ENCODE measurements at regions not wholly inside any gene's neighbourhood (a gene's known extent, or its start where the extent isn't known, plus 50 kb on each side); places are given as distances from the start of the nearest gene placed in this dataset.
"Not testable (repeated sequence)": the region's sequence is repeated elsewhere in the genome, so short reads cannot be mapped to it uniquely, and the experiment has no call there.

DNA sequence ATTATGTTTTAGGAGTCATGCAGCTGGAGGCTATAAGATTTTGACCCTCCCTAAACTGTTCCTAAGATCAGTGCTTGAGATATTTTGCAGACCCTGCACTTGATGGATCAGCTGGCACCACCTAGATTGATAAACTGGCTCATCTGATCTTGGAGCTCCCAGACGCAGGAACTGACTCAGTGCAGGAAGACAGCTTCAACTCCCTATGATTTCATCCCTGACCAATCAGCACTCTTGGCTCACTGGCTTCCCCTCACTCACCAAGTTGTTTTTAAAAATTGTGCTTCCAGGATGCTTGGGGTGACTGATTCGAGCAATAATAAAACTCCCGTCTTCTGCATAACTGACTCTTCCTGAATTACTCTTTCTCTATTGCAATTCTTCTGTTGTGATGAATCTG lies 637.5 kb upstream of the FAT3 start:
- in situ Hi-C loops (cut with HindIII; ENCODE audit: low pct_unique_long_range_greater_than_20kb, low sequenced_read_pairs) = no loop called here
- DNase-seq (ENCODE audit: low read depth, low spot score) = no peak

- in situ Hi-C loops (cut with HindIII; ENCODE audit: low pct_unique_long_range_greater_than_20kb, low sequenced_read_pairs) = no loop called here
- no peak for DNase-seq (ENCODE audit: low read depth, low spot score)
Measured at GRCh38 chr11:91585035-91585801, 639.4 kb upstream of the FAT3 start.

GRCh38 chr11:91563176-91563575 lies 661.4 kb upstream of the FAT3 start:
- no peak for DNase-seq (ENCODE audit: low read depth, low spot score)
- in situ Hi-C loops (cut with HindIII; ENCODE audit: low pct_unique_long_range_greater_than_20kb, low sequenced_read_pairs) = no loop called here

GRCh38 chr11:91560434-91560833 lies 664.2 kb upstream of the FAT3 start:
- no peak for DNase-seq (ENCODE audit: low read depth, low spot score)
- in situ Hi-C loops (cut with HindIII; ENCODE audit: low pct_unique_long_range_greater_than_20kb, low sequenced_read_pairs) = no loop called here

DNA sequence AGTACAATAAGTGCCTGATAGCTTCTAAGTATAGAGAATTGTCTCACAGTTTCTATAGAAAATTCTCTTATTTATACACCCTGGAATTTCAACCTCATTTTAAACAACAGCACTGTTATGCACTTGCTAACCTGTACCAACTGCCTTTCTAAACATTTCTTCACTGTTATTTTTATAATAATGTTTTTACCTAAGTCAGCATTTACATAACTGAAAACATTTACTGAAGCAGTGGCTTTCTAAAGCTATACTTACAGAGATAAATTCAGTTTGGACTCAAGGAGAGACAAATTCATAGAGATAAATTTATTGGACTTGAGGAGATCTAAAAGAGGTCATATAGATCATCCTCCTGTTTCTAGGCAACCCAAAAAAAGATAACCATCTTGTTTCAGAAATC lies 686.6 kb upstream of the FAT3 start:
- no peak for DNase-seq (ENCODE audit: low read depth, low spot score)
- in situ Hi-C loops (cut with HindIII; ENCODE audit: low pct_unique_long_range_greater_than_20kb, low sequenced_read_pairs) = no loop called here

- no peak for DNase-seq (ENCODE audit: low read depth, low spot score)
- in situ Hi-C loops (cut with HindIII; ENCODE audit: low pct_unique_long_range_greater_than_20kb, low sequenced_read_pairs) = no loop called here
Measured at GRCh38 chr11:91536366-91536765, 688.3 kb upstream of the FAT3 start.

- DNase-seq (ENCODE audit: low read depth, low spot score) = no peak
- in situ Hi-C loops (cut with HindIII; ENCODE audit: low pct_unique_long_range_greater_than_20kb, low sequenced_read_pairs) = no loop called here
Measured at GRCh38 chr11:91528965-91529364, 695.7 kb upstream of the FAT3 start.

GRCh38 chr11:91527380-91528030 lies 697.1 kb upstream of the FAT3 start:
- in situ Hi-C loops (cut with HindIII; ENCODE audit: low pct_unique_long_range_greater_than_20kb, low sequenced_read_pairs) = no loop called here

DNA sequence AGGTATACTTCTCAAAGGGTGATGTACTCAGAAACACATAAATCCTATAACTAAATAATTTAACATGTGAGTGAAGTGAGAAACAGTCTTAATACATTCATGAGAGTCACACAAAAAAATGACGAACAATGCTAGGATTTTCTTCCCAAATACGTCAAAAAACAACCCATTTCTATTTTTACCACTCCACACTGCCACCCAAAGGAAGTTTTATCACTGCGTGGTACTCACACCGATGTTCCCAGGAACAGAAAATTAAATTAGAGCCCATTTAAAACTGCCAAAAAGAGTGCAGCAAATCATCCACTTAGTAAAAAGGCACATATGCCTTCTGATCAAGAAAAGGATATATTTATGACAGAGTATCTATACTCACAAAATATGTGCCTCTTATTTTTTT lies 710.9 kb upstream of the FAT3 start:
- in situ Hi-C loops (cut with HindIII; ENCODE audit: low pct_unique_long_range_greater_than_20kb, low sequenced_read_pairs) = no loop called here
- DNase-seq (ENCODE audit: low read depth, low spot score) = no peak

More at GRCh38 chr11:91527380-91528030, 697.1 kb upstream of the FAT3 start:
- no peak for DNase-seq (ENCODE audit: low read depth, low spot score)

- in situ Hi-C loops (cut with HindIII; ENCODE audit: low pct_unique_long_range_greater_than_20kb, low sequenced_read_pairs) = no loop called here
- DNase-seq (ENCODE audit: low read depth, low spot score) = no peak
Measured at GRCh38 chr11:91497847-91498246, 726.8 kb upstream of the FAT3 start.

- DNase-seq (ENCODE audit: low read depth, low spot score) = no peak
- in situ Hi-C loops (cut with HindIII; ENCODE audit: low pct_unique_long_range_greater_than_20kb, low sequenced_read_pairs) = no loop called here
Measured at GRCh38 chr11:91495837-91496236, 728.8 kb upstream of the FAT3 start.

GRCh38 chr11:91489989-91490388 lies 734.6 kb upstream of the FAT3 start:
- in situ Hi-C loops (cut with HindIII; ENCODE audit: low pct_unique_long_range_greater_than_20kb, low sequenced_read_pairs) = no loop called here
- no peak for DNase-seq (ENCODE audit: low read depth, low spot score)

DNA sequence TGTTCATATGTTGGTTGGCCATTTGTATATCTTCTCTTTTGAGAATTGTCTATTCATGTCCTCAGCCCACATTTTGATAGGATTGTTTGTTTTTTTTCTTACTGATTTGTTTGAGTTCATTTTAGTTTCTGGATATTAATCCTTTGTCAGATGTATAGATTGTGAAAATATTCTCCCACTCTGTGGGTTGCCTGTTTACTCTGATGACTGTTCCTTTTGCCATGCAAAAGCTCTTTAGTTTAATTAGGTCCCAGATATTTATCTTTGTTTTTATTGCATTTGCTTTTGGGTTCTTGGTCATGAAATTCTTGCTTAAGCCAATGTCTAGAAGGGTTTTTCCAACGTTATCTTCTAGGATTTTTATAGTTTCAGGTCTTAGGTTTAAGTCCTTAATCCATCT lies 740.7 kb upstream of the FAT3 start:
- in situ Hi-C loops (cut with HindIII; ENCODE audit: low pct_unique_long_range_greater_than_20kb, low sequenced_read_pairs); DNase-seq (ENCODE audit: low read depth, low spot score): not testable (repeated sequence)

DNA sequence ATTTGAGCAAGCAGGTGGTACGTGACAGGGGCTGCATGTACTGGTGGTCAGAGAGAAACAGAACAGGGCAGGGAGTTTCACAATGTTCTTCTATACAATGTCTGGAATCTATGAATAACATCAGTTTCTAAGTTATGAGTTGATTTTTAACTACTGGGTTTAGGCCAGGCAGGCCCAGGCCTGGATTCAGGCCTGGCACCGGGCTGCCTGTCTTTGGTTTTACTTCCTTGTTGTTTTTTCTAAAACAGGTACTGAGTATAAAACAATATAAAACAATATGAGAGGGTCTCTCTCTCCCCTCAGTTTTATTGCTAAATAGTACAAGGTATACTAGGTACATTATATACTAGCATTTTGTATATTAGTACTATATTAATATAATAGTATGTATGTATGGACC lies 742.7 kb upstream of the FAT3 start:
- DNase-seq (ENCODE audit: low read depth, low spot score); in situ Hi-C loops (cut with HindIII; ENCODE audit: low pct_unique_long_range_greater_than_20kb, low sequenced_read_pairs): not testable (repeated sequence)

DNA sequence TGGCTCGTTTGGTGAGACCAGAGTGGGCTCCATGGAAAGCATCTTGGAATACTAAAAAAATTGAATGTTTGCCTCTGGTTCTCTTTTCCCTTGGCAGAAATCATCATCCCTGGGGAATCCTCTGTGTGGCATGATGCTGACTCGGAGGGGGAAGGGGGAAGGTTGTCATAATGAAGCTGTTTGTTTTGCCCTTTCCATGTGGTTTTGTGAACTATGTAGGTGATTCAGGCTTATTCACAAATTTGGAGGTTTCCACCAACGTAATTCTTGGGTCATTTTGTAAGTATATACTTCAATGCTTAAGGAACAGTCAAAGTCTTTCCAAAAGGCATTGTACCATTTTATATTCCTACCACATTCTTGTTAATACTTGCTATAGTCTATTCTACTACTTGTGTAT lies 754.0 kb upstream of the FAT3 start:
- no peak for DNase-seq (ENCODE audit: low read depth, low spot score)
- in situ Hi-C loops (cut with HindIII; ENCODE audit: low pct_unique_long_range_greater_than_20kb, low sequenced_read_pairs) = no loop called here

GRCh38 chr11:91459840-91460239 lies 764.8 kb upstream of the FAT3 start:
- in situ Hi-C loops (cut with HindIII; ENCODE audit: low pct_unique_long_range_greater_than_20kb, low sequenced_read_pairs) = no loop called here
- no peak for DNase-seq (ENCODE audit: low read depth, low spot score)

DNA sequence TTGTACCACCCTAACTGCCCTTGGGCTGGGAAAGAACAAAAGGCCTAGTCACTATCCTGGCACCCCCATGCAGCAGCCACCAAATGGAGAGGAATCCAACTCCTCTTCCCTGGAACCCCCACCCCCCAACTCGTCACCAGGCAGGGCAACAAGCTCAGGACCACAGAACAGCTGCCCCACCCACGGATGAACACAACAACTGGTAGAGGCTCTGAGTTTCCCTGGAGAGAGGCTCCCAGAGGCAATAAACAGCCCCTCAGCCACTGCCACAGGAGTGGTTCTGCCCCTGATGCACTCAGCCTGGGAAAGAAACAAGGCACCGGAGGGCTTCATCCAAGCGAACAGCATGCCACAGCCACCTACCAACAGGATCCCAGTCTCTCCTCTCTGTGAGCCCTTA lies 778.4 kb upstream of the FAT3 start:
- no peak for DNase-seq (ENCODE audit: low read depth, low spot score)
- in situ Hi-C loops (cut with HindIII; ENCODE audit: low pct_unique_long_range_greater_than_20kb, low sequenced_read_pairs) = no loop called here

DNA sequence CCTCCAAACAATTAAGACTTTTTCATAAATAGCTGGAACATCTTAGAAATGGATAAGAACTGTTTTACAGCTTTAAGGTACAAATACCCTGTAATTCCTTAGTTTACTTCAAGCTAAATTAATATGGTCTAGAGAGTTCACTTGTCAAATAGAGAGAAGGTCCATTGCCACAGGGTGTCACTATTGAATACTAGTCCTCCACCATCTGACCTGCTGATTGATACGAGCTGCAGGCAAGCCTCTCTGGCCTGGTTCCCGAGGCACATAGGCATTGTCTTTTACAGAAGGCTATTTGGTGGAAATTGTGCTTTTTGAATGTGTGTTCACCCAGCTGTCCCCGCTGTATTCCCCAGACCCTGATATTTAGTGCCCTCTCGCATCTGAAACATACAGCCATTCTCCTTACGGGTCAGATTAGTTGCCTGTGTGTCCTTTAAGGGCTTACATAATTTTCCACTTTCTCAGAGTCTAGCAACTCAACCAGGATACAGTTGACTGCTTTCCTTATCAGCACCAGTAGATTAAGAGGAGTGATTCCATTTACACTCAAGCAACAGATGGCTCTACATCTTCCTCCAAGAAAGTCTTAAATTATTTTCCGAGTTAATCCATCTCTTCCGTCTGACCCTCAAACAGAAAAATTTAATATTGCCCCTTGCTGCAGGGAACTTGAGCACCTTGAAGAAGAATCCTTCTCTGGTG lies 788.8 kb upstream of the FAT3 start:
- peak; percentile 9 for DNase-seq (ENCODE audit: low read depth, low spot score)
- in situ Hi-C loops (cut with HindIII; ENCODE audit: low pct_unique_long_range_greater_than_20kb, low sequenced_read_pairs) = no loop called here
